CD4-positive, alpha-beta memory T cell (primary cell): ENCODE measurements at regions not wholly inside any gene's neighbourhood (a gene's known extent, or its start where the extent isn't known, plus 50 kb on each side); places are given as distances from the start of the nearest gene placed in this dataset.

ENCODE experiments used
- CTCF ChIA-PET: fragments of 350-600 bp; sonication (Branson Sonifier 250); formaldehyde crosslinking; loops from one replicate; lab custom pipeline; 2021; ENCODE audit warnings: inconsistent platforms; ENCODE audit not compliant: partially characterized antibody; lab: Charles Lee
- POLR2A ChIA-PET: fragments of 350-600 bp; sonication (Branson Sonifier 250); formaldehyde crosslinking; loops from one replicate; lab custom pipeline; 2021; ENCODE audit not compliant: partially characterized antibody; lab: Charles Lee
- DNase-seq, 5 donors: peaks; one replicate each; pipeline versions ENCODE4 v3.0.0 to v3.0.0-alpha.2; 2020 to 2022; ENCODE audit warnings: mixed read lengths in 1 of 5
- H3K27ac ChIP-seq: one replicate; pipeline ENCODE4 v1.7.0; 2013; ENCODE audit warnings: low read depth, low read length
- H3K27me3 ChIP-seq: 2 replicates; pipeline ENCODE4 v1.7.0; 2013; ENCODE audit warnings: mild to moderate bottlenecking, low read length, moderate library complexity; ENCODE audit not compliant: insufficient read depth
- H3K36me3 ChIP-seq: 2 replicates; pipeline ENCODE4 v1.7.0; 2013; ENCODE audit warnings: mild to moderate bottlenecking, low read length, moderate library complexity; ENCODE audit not compliant: insufficient read depth
- H3K4me1 ChIP-seq: 2 replicates; pipeline ENCODE4 v1.7.0; 2013; ENCODE audit warnings: mild to moderate bottlenecking, low read length, moderate library complexity; ENCODE audit not compliant: insufficient read depth
- H3K4me3 ChIP-seq, 2 donors: one replicate each; pipeline ENCODE4 v1.7.0; 2013; ENCODE audit warnings: low read length in 2 of 2, mild to moderate bottlenecking in 1 of 2
- H3K9me3 ChIP-seq, 2 donors: one replicate each; pipeline ENCODE4 v1.7.0; 2013; ENCODE audit warnings: low read length in 2 of 2, control low read depth in 1 of 2; ENCODE audit not compliant: control insufficient read depth in 1 of 2
- H3K27ac Mint-ChIP-seq, 7 donors: one replicate each; pipeline ENCODE4 v1.8.0; 2020 to 2021; ENCODE audit warnings: mixed read lengths in 7 of 7, mild to moderate bottlenecking in 6 of 7, inconsistent platforms in 3 of 7, moderate library complexity in 3 of 7
- H3K27me3 Mint-ChIP-seq, 2 donors: one replicate each; pipeline ENCODE4 v1.8.0; 2020 to 2021; ENCODE audit warnings: mixed read lengths in 2 of 2
- H3K36me3 Mint-ChIP-seq, 2 donors: one replicate each; pipeline ENCODE4 v1.8.0; 2020 to 2021; ENCODE audit warnings: mixed read lengths in 2 of 2, inconsistent platforms in 1 of 2, mild to moderate bottlenecking in 1 of 2
- H3K4me1 Mint-ChIP-seq, 4 donors: one replicate each; pipeline ENCODE4 v1.8.0; 2020 to 2021; ENCODE audit warnings: mixed read lengths in 4 of 4, mild to moderate bottlenecking in 1 of 4
- H3K4me3 Mint-ChIP-seq, 8 donors: one replicate each; pipeline ENCODE4 v1.8.0; 2020 to 2021; ENCODE audit warnings: mixed read lengths in 8 of 8, mild to moderate bottlenecking in 7 of 8, moderate library complexity in 6 of 8, inconsistent platforms in 3 of 8
- H3K9me3 Mint-ChIP-seq, 8 donors: one replicate each; pipeline ENCODE4 v1.8.0; 2020 to 2021; ENCODE audit warnings: mixed read lengths in 8 of 8, mild to moderate bottlenecking in 5 of 8, inconsistent platforms in 3 of 8, moderate library complexity in 1 of 8
- intact Hi-C: fragments of 100-400 bp; cut with micrococcal nuclease; formaldehyde crosslinking; loops from one replicate; pipeline ENCODE4 v1.15.1; 2023

DNA sequence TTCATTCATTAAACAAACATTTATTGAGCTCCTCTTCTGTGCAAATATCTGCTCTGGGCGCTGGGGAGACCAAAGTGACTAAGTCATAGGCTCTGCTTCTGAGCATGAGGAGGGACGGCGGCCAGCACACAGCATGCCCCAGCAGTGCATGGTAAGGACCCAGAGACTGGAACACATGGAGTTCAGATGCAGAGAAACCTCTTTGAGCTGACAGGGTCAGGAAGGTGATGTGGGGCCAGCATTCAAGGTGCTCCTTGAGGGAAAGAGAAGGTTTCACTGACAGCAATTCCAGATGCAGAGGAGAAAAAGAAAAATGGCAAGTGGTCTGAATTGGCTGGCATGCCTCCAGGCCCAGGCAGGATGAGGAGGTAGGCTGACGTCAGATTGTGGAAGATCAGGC, 234.5 kb downstream of the UACA start:
- H3K36me3 Mint-ChIP-seq = peaks cover 0 to 4% of the 10 kb centered on the region in 2 donors
- ChIA-PET POLR2A (interaction anchor here (0.6 to 4.8 kb wide), 17 partner anchors 9 to 1076 kb away, joined by 3 to 24 read pairs (median 5); partner anchors contain the start of genes RPLP1 and TLE3), CTCF (interaction anchor here (0.7 to 3.2 kb wide), 7 partner anchors 9 to 437 kb away, joined by 3 to 15 read pairs (median 3); no protein-coding TSS in a partner anchor)
- Histone ChIP-seq H3K4me1 (peaks cover 62% of the 10 kb centered on the region), H3K27me3 (no peaks in the 10 kb centered on the region), H3K4me3 (no peak overlapping the region), H3K36me3 (no peaks in the 10 kb centered on the region), H3K9me3 (no peaks in the 10 kb centered on the region), H3K27ac (no peak overlapping the region)
- peak overlapping the region; percentile 74 to 97 (median 88) for H3K27ac Mint-ChIP-seq
- no peaks in the 10 kb centered on the region for H3K27me3 Mint-ChIP-seq
- DNase-seq = no peak
- intact Hi-C loops = loop anchor here (1.0 kb wide), 1 partner anchor 37 kb away; no protein-coding TSS in a partner anchor
- peaks cover 0 to 3% (median 0%) of the 10 kb centered on the region in 8 donors for H3K9me3 Mint-ChIP-seq
- peak overlapping the region in 7 of 8 donors; percentile 69 to 85 (median 80) for H3K4me3 Mint-ChIP-seq
- peaks cover 49 to 84% (median 65%) of the 10 kb centered on the region in 4 donors for H3K4me1 Mint-ChIP-seq

DNA sequence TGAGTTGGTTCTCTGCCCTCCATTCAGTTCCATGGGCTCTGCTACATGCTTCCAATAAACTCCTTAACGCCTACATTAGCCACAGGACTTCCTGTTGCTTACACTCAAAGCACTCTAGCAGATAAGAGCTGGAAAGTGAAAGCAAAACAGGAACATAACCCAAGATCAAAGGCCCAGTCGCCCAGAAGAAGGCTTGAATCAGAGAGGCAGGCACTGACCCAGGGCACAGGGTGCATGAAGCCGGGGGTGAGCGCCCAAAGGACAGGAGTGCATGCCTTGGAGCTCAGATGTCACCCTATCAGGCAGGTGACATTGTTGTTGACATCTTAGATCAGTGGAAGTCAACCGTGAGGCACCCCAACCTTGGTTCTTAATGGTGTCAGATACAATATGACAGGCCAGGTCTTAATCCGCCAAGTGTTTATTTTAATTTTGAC, 235.1 kb downstream of the UACA start:
- Histone ChIP-seq H3K4me3 (peak overlapping the region; percentile 8 to 39), H3K27me3 (no peaks in the 10 kb centered on the region), H3K9me3 (no peaks in the 10 kb centered on the region), H3K36me3 (no peaks in the 10 kb centered on the region), H3K4me1 (peaks cover 56% of the 10 kb centered on the region), H3K27ac (peak overlapping the region; percentile 32)
- Mint-ChIP-seq H3K27ac (peak overlapping the region; percentile 74 to 97 (median 88)), H3K36me3 (peaks cover 0 to 4% of the 10 kb centered on the region in 2 donors), H3K9me3 (peaks cover 0 to 3% (median 0%) of the 10 kb centered on the region in 8 donors), H3K27me3 (no peaks in the 10 kb centered on the region), H3K4me3 (peak overlapping the region; percentile 69 to 85 (median 76)), H3K4me1 (peaks cover 45 to 79% (median 61%) of the 10 kb centered on the region in 4 donors)
- intact Hi-C loops = loop anchor here (1.0 kb wide), 1 partner anchor 36 kb away; no protein-coding TSS in a partner anchor
- peak; percentile 74 to 80 (median 77) for DNase-seq
- ChIA-PET CTCF (interaction anchor here (0.7 to 3.2 kb wide), 7 partner anchors 8 to 437 kb away, joined by 3 to 15 read pairs (median 3); no protein-coding TSS in a partner anchor), POLR2A (interaction anchor here (0.6 to 4.8 kb wide), 20 partner anchors 9 to 1076 kb away, joined by 3 to 24 read pairs (median 4); partner anchors contain the start of genes RPLP1 and TLE3)

DNA sequence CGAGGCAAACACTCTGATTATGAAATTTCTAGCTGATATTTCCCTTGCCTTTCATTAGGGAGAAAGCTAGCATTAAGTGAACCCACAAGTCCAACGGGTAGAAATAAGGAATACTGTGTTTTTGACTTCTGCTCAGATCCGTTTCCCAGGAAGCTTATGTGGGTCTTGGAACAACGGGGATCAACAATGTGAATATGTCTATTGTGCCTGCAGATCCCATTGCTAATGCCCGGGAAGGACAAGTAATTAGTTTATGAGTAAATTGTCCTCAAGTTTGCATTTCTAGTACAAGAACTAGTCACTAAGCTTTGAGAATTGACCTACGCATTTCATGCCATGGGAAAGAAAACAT, 236.4 kb downstream of the UACA start:
- Mint-ChIP-seq H3K4me3 (peak overlapping the region in 5 of 8 donors; percentile 20 to 60 (median 48)), H3K9me3 (peaks cover 0 to 3% (median 0%) of the 10 kb centered on the region in 8 donors), H3K27ac (peak overlapping the region in 2 of 7 donors; percentile 18 to 57), H3K4me1 (peaks cover 48 to 65% (median 54%) of the 10 kb centered on the region in 4 donors), H3K27me3 (no peaks in the 10 kb centered on the region), H3K36me3 (peaks cover 0 to 4% of the 10 kb centered on the region in 2 donors)
- ChIA-PET CTCF (interaction anchor here (0.5 to 3.2 kb wide), 4 partner anchors 9 to 1051 kb away, joined by 3 to 15 read pairs (median 4); no protein-coding TSS in a partner anchor), POLR2A (interaction anchor here (0.8 to 4.8 kb wide), 8 partner anchors 8 to 431 kb away, joined by 3 to 24 read pairs (median 4); no protein-coding TSS in a partner anchor)
- Histone ChIP-seq H3K27me3 (no peaks in the 10 kb centered on the region), H3K36me3 (no peaks in the 10 kb centered on the region), H3K9me3 (no peaks in the 10 kb centered on the region), H3K4me3 (no peak overlapping the region), H3K4me1 (peaks cover 50% of the 10 kb centered on the region), H3K27ac (no peak overlapping the region)
- no peak for DNase-seq
- intact Hi-C loops = no loop called here

DNA sequence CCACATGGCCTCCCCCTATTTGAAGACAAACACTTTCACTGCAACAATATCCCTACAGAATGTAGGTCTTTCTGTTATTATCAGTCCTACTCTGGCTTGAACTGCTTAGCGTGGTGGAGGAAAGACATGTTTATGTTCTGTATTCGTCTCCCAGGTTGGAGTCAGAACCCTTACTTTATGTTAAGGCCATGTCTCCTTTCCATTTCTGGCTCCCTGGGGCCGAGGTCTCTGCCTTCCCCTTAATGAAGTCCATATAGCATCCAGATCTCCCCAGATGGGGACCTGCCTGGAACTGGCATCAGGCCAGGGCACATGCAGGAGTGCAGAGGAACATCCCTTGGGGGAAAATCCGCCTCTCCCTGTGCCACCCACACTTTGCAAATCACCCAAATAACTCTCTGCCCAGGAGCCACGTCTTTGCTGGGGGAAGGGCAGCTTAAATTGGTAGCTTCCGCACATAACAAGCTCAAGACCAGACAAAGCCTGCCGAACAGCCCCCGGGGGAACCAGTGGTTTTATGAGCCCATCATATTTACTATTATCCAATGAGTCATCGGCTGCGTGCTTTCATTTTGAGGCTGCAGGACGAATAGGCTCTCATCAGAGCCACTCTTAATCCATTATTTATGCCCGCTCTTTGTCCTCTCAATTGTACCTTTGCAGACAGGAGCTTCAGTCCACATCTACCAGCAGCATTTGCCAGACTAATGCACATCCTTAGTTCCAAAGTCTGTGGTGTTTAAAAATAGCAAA, 237.0 kb downstream of the UACA start:
- Mint-ChIP-seq H3K27ac (peak overlapping the region in 3 of 7 donors; percentile 13 to 27 (median 18)), H3K9me3 (peaks cover 0 to 3% (median 0%) of the 10 kb centered on the region in 8 donors), H3K4me3 (peak overlapping the region in 5 of 8 donors; percentile 9 to 59 (median 46)), H3K4me1 (peaks cover 45 to 60% (median 49%) of the 10 kb centered on the region in 4 donors), H3K36me3 (peaks cover 0 to 4% of the 10 kb centered on the region in 2 donors), H3K27me3 (no peaks in the 10 kb centered on the region)
- ChIA-PET POLR2A (interaction anchor here (0.8 to 4.8 kb wide), 6 partner anchors 9 to 430 kb away, joined by 3 to 24 read pairs (median 4); no protein-coding TSS in a partner anchor), CTCF (interaction anchor here (0.5 to 3.2 kb wide), 4 partner anchors 9 to 1050 kb away, joined by 3 to 15 read pairs (median 4); no protein-coding TSS in a partner anchor)
- Histone ChIP-seq H3K9me3 (no peaks in the 10 kb centered on the region), H3K27ac (no peak overlapping the region), H3K4me3 (no peak overlapping the region), H3K36me3 (no peaks in the 10 kb centered on the region), H3K4me1 (peaks cover 50% of the 10 kb centered on the region), H3K27me3 (no peaks in the 10 kb centered on the region)
- DNase-seq = no peak
- intact Hi-C loops = no loop called here

DNA sequence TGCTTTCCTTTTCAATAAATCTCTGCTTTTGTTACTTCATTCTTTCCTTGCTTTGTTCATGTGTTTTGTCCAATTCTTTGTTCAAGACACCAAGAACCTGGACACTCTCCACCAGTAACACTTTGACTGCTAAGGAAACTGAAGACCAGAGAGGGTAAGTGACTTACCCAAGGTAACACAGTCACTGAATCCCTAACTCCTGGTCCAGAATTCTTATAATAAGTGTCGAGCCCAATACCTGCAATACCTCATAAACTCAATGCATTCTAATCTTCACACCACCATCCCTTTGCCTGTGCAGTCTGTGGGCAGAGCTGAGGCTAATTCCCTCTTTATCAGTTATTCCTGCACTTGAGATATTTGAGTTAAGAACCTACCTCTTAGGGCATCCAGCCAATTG, 237.8 kb downstream of the UACA start:
- DNase-seq = no peak
- Mint-ChIP-seq H3K27me3 (no peaks in the 10 kb centered on the region), H3K27ac (peak overlapping the region in 1 of 7 donors; percentile 38), H3K36me3 (peaks cover 0 to 4% of the 10 kb centered on the region in 2 donors), H3K4me1 (peaks cover 42 to 53% (median 45%) of the 10 kb centered on the region in 4 donors), H3K4me3 (no peak overlapping the region), H3K9me3 (peaks cover 0 to 3% (median 0%) of the 10 kb centered on the region in 8 donors)
- Histone ChIP-seq H3K4me1 (peaks cover 45% of the 10 kb centered on the region), H3K9me3 (no peaks in the 10 kb centered on the region), H3K4me3 (no peak overlapping the region), H3K36me3 (no peaks in the 10 kb centered on the region), H3K27me3 (no peaks in the 10 kb centered on the region), H3K27ac (no peak overlapping the region)
- intact Hi-C loops = no loop called here
- POLR2A ChIA-PET = interaction anchor here (0.8 kb wide), 1 partner anchor 9 kb away, joined by 3 read pairs; no protein-coding TSS in a partner anchor
- CTCF ChIA-PET = no interaction called here

DNA sequence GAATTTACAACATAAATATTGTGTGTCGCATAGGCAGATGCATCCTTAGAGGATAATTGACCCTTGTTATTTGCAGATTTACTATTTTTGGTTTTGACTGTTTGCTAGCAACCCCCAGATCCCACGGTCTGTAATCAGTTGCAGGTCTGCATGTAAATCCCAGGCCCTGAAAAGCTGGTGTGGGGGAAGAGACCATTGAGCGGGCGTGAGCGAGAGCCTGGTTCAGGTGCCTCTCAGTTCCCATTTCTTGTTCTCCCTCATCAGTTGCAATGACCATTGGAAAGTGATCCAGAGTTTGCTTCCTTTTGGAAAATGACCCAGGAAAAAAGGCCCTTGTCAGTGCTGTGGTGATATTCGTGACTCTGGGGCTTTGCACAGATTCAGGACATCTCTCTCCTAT, 238.9 kb downstream of the UACA start:
- H3K4me1 ChIP-seq = peaks cover 34% of the 10 kb centered on the region
- no peak for DNase-seq
- no peak overlapping the region for H3K27ac ChIP-seq
- H3K36me3 ChIP-seq = no peaks in the 10 kb centered on the region
- Mint-ChIP-seq H3K9me3 (peaks cover 0 to 3% (median 0%) of the 10 kb centered on the region in 8 donors), H3K4me1 (peaks cover 32 to 42% (median 36%) of the 10 kb centered on the region in 4 donors), H3K27ac (no peak overlapping the region), H3K4me3 (no peak overlapping the region), H3K36me3 (peaks cover 0 to 4% of the 10 kb centered on the region in 2 donors), H3K27me3 (no peaks in the 10 kb centered on the region)
- H3K9me3 ChIP-seq = no peaks in the 10 kb centered on the region
- ChIA-PET POLR2A (interaction anchor here (1.1 to 2.6 kb wide), 2 partner anchors 11 to 34 kb away, joined by 3 to 9 read pairs; no protein-coding TSS in a partner anchor), CTCF (no interaction called here)
- H3K4me3 ChIP-seq = no peak overlapping the region
- intact Hi-C loops = no loop called here
- H3K27me3 ChIP-seq = no peaks in the 10 kb centered on the region
